Coronary artery (tissue), 2 donors: ENCODE measurements at regions not wholly inside any gene's neighbourhood (a gene's known extent, or its start where the extent isn't known, plus 50 kb on each side); places are given as distances from the start of the nearest gene placed in this dataset.

Experiments used
- DNase-seq: peaks from one replicate; pipeline ENCODE4 v3.0.0-alpha.2; 2017; ENCODE audit warnings: low spot score
- H3K27ac ChIP-seq, 2 donors: fragments of 200-600 bp; sonication (generic); one replicate each; pipeline ENCODE4 v1.5.1; 2016 to 2019
- H3K4me3 ChIP-seq: fragments of 200-600 bp; sonication (generic); 2 replicates; pipeline ENCODE4 v1.5.1; 2016; ENCODE audit warnings: mild to moderate bottlenecking, moderate library complexity
- TF ChIP-seq, protein P1 (sequence below): fragments of 200-600 bp; sonication (generic); IDR thresholded peaks from one replicate; pipeline ENCODE4 v1.5.1; 2019; ENCODE audit warnings: antibody characterized with exemption

DNA sequence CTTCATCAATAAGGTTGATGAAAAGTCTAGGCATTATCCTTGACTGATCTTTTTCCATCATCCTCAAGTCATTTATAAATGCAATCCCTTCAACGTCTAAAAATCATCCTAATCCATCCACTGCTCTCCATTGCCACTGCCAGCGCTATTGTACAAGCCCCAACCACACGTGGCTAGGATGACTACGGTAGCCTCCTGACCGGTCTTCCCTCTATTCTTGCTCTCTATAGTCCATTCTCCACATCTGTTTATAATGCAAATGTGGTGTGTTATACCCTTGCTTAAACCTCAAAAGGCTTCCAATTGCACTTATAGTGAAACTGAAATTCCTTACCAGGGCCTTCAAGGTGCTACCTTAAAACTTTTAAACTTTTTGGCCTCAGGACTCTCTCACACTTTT, 410.6 kb upstream of the ADAMTS9 start:
- Histone ChIP-seq H3K27ac (no peak overlapping the region), H3K4me3 (no peak overlapping the region)
- TF ChIP-seq, protein P1, sequence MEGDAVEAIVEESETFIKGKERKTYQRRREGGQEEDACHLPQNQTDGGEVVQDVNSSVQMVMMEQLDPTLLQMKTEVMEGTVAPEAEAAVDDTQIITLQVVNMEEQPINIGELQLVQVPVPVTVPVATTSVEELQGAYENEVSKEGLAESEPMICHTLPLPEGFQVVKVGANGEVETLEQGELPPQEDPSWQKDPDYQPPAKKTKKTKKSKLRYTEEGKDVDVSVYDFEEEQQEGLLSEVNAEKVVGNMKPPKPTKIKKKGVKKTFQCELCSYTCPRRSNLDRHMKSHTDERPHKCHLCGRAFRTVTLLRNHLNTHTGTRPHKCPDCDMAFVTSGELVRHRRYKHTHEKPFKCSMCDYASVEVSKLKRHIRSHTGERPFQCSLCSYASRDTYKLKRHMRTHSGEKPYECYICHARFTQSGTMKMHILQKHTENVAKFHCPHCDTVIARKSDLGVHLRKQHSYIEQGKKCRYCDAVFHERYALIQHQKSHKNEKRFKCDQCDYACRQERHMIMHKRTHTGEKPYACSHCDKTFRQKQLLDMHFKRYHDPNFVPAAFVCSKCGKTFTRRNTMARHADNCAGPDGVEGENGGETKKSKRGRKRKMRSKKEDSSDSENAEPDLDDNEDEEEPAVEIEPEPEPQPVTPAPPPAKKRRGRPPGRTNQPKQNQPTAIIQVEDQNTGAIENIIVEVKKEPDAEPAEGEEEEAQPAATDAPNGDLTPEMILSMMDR: no peak
- DNase-seq: no peak

DNA sequence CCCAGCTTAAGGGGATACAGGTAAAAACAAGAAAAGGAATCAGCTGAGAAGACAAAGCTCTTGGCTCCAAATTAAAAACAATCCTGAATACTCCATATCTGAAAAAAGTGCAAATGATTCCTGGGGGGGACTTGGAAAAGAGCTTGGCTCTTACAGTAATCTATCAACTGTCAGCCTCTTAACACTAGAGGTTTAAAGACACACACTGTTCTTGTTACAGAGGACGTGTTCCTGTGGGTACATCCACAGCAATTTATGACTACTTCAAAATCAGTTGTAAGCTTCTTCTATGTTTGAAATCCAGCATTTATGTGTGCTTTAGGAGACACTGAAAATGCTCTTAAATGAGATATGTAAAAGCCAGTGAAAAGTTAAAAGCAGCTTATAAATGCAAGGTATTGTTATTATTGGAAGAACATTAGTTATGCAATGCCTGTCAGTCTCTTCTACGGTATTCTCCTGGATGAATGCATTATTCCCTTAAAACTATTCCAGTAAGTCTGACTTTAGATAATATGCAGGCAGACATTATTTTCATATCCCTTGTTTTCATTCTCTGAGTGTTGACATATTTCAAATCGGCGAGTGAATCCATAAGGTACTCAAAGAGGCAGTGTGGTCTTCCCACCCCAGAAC, 408.4 kb upstream of the ADAMTS9 start:
- TF ChIP-seq, protein P1: no peak
- Histone ChIP-seq H3K4me3 (no peak overlapping the region), H3K27ac (no peak overlapping the region)
- DNase-seq: no peak

DNA sequence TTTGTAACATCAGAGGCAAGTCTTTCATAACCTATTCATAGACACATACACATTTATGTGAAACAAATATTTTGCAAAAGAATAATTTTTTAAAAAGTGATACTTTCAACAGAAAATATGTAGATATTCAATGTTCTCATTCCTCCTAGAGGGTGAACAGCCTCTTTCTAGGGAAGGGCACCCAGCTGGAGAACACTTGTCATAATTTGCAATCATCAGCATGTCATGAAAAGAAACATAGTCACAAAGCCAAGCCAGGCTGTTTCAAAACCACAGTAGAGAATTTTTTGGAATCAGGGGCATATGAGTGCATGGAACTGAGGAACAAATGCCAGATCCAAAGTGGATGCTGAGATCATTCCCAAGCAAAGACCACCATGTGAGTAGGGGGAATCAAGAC, 406.9 kb upstream of the ADAMTS9 start:
- no peak overlapping the region for H3K27ac ChIP-seq
- TF ChIP-seq, protein P1: no peak
- no peak for DNase-seq
- no peak overlapping the region for H3K4me3 ChIP-seq

DNA sequence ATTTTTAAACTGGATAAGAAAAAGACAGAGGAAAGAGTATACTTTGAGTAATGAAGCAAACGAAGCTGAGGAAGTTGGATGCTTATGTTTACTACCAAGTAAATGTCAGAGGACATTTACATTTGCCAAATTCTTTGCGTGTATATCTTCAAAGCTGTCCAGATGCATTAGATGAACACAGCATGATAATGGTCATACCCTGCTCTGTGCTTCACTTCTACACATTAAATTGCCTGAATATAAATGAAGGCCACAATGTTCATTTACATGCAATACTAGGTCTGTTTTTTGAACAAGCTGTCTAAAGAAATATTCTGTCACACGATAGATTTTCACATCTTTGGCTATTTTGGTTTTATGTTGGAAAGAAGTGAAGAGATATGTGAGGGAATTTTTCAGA, 405.8 kb upstream of the ADAMTS9 start:
- no peak for DNase-seq
- H3K27ac ChIP-seq: no peak overlapping the region
- TF ChIP-seq, protein P1: no peak
- no peak overlapping the region for H3K4me3 ChIP-seq

DNA sequence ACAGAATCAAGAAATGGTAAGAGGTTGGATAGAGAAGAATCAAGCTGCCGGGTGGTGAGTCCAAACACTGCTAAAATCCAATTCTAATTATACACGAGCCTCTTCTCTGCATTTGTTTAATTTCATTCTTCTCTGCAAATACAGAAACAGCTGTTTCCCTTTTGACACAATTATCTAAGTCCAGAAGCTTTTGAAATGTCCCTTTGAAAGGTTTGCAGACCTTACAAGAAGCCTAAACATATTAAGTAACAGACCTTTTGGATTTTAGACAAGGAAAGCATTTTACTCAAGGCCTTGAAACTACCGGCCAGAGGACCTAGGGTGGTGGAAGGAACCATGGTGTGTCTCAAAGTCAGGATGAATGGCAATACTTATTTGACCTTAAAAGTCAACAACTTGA, 403.8 kb upstream of the ADAMTS9 start:
- no peak overlapping the region for H3K4me3 ChIP-seq
- TF ChIP-seq, protein P1: no peak
- DNase-seq: no peak
- H3K27ac ChIP-seq: no peak overlapping the region

DNA sequence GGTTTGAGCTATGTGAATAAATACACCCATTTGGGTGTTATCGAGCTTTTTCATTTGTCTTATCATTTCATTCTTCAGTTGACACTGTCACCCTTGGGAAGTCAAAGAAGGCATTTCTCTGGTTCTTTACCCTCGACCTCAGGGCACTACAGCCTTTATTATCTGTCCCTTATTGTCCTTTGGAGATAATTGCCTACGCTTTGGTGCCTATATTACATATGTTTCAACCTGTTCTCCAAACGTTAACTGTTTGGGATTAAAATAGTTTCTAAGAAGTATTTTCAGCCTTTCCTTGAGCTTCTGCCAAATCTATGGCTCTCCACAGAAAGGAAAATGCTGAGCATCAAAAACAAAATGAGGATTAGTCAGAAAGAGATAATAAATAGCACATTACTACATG, 395.4 kb upstream of the ADAMTS9 start:
- H3K4me3 ChIP-seq: no peak overlapping the region
- DNase-seq: no peak
- no peak overlapping the region for H3K27ac ChIP-seq
- TF ChIP-seq, protein P1: no peak

DNA sequence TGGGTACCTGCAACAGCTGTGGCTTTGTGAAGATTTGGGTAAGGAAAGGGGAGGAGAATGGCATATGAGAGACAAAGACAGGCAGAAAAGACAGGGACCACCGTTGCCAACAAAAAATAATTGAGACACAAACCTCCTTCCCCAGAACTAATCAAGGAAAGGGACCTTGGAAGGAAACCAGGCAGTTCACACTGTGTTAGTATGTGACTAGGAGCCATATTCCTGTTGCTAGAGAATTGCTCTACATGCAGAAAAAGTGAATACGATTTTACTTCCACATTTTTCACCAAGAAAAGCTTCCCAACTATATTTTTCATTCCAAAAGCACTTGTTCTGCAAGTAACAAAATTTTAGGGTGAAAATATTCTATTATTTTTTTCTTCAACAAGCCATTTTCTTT, 393.7 kb upstream of the ADAMTS9 start:
- H3K4me3 ChIP-seq: no peak overlapping the region
- no peak overlapping the region for H3K27ac ChIP-seq
- DNase-seq: no peak
- TF ChIP-seq, protein P1: no peak
